LNCaP clone FGC (cell line): ENCODE measurements at regions not wholly inside any gene's neighbourhood (a gene's known extent, or its start where the extent isn't known, plus 50 kb on each side); places are given as distances from the start of the nearest gene placed in this dataset.

Source experiments
- DNase-seq: peaks from one replicate; pipeline ENCODE4 v3.0.0-alpha.2; 2011; ENCODE audit warnings: low read depth
- H3K4me3 ChIP-seq: 2 replicates; pipeline ENCODE4 v1.5.1; 2011; ENCODE audit warnings: mild to moderate bottlenecking, low read depth, low read length, control low read depth
- TF ChIP-seq, protein P1 (sequence below): IDR thresholded peaks from 2 replicates; pipeline ENCODE4 v1.5.1; 2012; ENCODE audit warnings: mild to moderate bottlenecking; ENCODE audit not compliant: control insufficient read depth, insufficient read depth; ENCODE audit errors: extremely low read depth

DNA sequence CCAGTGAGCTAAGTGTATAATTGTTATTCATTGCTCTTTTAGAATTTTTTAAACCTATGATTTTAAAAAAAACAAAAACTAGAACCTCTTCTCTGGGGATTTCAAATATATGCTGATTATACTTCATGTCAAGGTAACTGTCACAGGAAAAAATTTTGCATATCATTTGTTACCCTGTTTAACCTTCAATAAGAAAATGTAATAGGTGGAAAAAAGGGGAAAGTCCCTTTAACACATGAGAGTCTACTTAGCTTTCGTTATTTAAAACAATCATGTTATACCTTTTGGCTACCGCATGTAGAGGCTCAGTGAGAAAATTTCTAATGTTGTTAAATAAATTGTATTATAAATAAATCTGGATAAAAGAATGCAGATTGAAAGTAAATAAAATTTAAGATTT lies 190.1 kb upstream of the AKR1E2 start:
- TF ChIP-seq, protein P1, sequence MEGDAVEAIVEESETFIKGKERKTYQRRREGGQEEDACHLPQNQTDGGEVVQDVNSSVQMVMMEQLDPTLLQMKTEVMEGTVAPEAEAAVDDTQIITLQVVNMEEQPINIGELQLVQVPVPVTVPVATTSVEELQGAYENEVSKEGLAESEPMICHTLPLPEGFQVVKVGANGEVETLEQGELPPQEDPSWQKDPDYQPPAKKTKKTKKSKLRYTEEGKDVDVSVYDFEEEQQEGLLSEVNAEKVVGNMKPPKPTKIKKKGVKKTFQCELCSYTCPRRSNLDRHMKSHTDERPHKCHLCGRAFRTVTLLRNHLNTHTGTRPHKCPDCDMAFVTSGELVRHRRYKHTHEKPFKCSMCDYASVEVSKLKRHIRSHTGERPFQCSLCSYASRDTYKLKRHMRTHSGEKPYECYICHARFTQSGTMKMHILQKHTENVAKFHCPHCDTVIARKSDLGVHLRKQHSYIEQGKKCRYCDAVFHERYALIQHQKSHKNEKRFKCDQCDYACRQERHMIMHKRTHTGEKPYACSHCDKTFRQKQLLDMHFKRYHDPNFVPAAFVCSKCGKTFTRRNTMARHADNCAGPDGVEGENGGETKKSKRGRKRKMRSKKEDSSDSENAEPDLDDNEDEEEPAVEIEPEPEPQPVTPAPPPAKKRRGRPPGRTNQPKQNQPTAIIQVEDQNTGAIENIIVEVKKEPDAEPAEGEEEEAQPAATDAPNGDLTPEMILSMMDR, result no peak
- no peak for DNase-seq
- no peak overlapping the region for H3K4me3 ChIP-seq

DNA sequence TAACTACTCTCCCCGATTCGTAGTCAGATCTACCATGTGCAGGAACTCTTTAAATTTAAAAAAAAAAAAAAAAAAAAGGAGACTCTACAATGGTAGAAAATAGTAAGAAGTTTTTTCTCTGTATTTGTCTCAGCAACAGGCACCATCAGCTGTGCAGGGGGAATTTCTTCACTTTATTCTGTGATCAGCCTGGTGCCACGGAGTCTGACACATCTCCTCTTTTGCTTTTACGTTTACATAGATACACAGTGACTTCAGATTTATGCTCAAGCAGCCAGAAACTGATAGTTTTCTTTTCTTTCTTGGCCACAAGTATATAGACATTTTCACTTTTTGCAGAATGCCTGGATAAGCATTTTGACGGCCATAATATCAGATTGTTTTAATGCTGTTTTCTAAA lies 190.6 kb upstream of the AKR1E2 start:
- TF ChIP-seq, protein P1, result no peak
- no peak overlapping the region for H3K4me3 ChIP-seq
- no peak for DNase-seq

DNA sequence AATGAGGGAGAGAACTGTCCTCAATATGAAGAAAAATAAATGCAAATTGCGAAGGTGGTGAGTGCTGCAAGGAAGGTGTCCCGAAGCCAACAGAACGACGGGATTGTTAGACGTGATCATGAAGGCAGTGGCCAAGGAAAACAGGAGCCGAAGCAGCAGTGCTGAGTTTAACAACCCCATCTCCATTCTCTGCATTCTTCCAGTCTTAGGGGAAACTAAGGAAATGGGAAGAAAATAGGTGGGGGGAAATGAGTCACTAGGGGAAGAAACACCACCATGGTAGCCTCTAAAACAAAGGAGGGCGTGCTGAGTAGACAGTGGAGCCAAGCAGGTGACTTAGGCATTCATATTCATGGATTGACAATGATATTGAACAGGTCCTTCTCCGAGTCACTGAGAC lies 192.2 kb upstream of the AKR1E2 start:
- DNase-seq, result no peak
- TF ChIP-seq, protein P1, result no peak
- no peak overlapping the region for H3K4me3 ChIP-seq

DNA sequence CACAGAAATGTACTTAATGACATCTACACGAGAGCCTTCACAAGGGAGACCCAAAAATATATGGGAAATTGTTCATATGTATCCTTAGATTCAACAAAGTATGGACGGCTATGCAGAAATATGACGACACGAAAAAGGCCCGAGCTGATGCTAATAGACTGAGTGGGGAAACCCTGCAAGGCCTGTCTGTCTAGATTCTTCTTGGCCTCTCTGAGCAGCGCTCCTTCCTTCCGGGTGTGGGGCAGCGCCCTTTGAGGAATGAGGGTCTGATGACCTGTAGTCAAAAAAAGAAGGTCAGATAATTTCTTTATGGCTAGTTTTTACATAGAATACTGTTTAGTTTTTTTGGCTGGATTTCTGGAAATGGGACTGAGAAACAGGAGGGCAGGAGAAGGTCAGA lies 192.8 kb upstream of the AKR1E2 start:
- no peak for DNase-seq
- TF ChIP-seq, protein P1, result no peak
- no peak overlapping the region for H3K4me3 ChIP-seq

DNA sequence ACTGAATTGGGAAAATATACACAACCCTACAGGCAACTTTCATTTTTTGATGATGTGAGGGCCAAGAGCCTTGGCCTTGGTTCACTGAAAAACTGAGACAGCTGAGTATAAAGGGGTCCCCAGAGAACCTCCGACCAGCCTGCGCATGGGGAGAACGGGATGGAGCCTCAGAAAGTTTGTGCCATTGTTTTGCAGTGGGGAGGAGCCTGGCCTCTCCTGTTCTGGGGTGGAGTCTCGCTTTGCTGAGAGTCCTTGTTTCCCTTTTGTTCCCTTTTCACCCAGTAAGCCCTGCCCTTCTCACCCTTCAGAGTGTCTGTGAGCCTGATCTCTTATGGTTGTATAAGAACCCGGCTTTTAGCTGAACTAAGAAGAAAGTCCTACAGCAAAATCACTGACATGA lies 193.2 kb upstream of the AKR1E2 start:
- no peak overlapping the region for H3K4me3 ChIP-seq
- TF ChIP-seq, protein P1, result no peak
- DNase-seq, result no peak

DNA sequence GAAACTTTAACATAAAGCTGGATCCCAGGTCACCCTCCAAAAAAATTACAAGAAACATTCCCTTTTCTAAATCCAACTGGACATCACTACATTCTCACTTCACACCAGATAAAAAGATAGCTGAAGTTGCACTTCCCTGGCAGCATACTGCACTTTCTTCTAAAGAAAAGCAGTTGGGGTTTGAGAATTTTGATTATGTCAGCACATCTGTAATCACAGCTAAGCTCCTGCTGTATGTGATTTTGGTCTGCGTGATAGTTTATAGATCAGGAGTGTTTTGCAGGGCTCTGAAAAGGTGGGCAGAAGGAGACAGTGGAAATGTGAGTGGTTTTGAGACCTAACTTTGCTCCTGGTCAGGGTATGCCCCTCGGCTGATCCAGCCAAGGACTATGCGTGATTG lies 199.1 kb upstream of the AKR1E2 start:
- no peak overlapping the region for H3K4me3 ChIP-seq
- TF ChIP-seq, protein P1, result no peak
- DNase-seq, result no peak

DNA sequence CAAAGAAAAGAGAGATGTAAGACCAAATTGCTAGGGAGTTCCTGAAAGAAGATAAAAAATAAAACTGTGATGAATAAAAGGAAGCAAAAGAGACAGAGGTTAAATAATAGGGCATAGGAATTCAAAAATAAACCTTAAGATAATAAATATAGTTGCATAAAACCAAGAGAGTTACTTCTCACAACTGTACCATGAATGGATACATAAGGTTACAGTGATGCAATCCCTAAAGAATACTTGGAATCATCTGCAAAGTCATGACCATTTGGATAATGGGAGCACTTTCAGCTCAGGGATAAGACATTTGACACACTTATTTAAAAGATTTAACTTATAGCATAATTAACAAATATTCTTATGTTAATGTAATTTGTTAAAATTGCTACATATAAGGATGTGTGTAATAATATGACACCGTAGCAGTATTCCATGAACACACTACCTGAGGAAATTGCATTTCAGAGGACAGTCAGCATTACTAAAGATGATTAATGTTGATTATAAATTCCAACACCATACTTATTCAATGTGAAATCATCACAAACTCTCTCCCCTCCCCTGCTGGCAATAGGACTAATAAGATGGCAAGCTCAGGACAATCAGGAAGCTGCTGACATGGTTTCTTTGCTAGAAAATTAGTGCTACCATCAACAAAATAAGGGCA lies 202.1 kb upstream of the AKR1E2 start:
- no peak for DNase-seq
- no peak overlapping the region for H3K4me3 ChIP-seq
- TF ChIP-seq, protein P1, result no peak
